Osteocyte (in vitro differentiated cells): ENCODE measurements at regions not wholly inside any gene's neighbourhood (a gene's known extent, or its start where the extent isn't known, plus 50 kb on each side); places are given as distances from the start of the nearest gene placed in this dataset.
"Not testable (repeated sequence)": the region's sequence is repeated elsewhere in the genome, so short reads cannot be mapped to it uniquely, and the experiment has no call there.

Source experiments
- DNase-seq: peaks from one replicate; pipeline ENCODE4 v3.0.0; 2021; ENCODE audit warnings: mixed read lengths; ENCODE audit not compliant: unreplicated experiment; ENCODE audit errors: extremely low spot score
- H3K27ac Mint-ChIP-seq: one replicate; pipeline ENCODE4 v1.8.0; 2021; ENCODE audit warnings: mild to moderate bottlenecking, mixed read lengths; ENCODE audit not compliant: unreplicated experiment
- H3K27me3 Mint-ChIP-seq: one replicate; pipeline ENCODE4 v1.8.0; 2021; ENCODE audit warnings: mixed read lengths; ENCODE audit not compliant: unreplicated experiment
- H3K36me3 Mint-ChIP-seq: one replicate; pipeline ENCODE4 v1.8.0; 2021; ENCODE audit warnings: mixed read lengths; ENCODE audit not compliant: unreplicated experiment
- H3K4me1 Mint-ChIP-seq: one replicate; pipeline ENCODE4 v1.8.0; 2021; ENCODE audit warnings: mixed read lengths; ENCODE audit not compliant: unreplicated experiment
- H3K4me3 Mint-ChIP-seq: one replicate; pipeline ENCODE4 v1.8.0; 2021; ENCODE audit warnings: mild to moderate bottlenecking, moderate library complexity, mixed read lengths; ENCODE audit not compliant: unreplicated experiment
- H3K9me3 Mint-ChIP-seq: one replicate; pipeline ENCODE4 v1.8.0; 2021; ENCODE audit warnings: mixed read lengths; ENCODE audit not compliant: unreplicated experiment
- TF ChIP-seq, protein P1 (sequence below): fragments of 200-600 bp; sonication (generic); IDR thresholded peaks from 2 replicates; pipeline ENCODE4 v1.5.0; 2021; ENCODE audit warnings: antibody characterized with exemption, mild to moderate bottlenecking, moderate library complexity

DNA sequence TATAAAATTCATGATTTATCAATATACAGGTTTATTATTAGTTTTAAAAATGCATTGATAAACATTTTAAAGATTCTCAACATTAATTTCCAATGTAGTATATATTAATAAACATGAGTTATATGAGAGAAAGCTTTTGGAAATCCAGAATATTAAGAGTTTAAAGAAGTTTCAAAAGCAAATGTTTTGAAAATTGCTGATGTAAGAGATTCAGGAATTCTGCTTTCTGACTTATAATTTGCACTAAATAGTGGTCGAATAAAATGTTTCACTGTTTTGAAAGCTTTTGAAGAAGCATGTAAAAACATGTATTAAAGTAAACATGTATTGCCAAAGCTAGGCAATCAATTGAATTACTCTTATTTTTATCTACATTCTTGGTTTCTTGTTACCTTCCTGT lies 151.2 kb upstream of the CXorf51B start:
- TF ChIP-seq, protein P1, sequence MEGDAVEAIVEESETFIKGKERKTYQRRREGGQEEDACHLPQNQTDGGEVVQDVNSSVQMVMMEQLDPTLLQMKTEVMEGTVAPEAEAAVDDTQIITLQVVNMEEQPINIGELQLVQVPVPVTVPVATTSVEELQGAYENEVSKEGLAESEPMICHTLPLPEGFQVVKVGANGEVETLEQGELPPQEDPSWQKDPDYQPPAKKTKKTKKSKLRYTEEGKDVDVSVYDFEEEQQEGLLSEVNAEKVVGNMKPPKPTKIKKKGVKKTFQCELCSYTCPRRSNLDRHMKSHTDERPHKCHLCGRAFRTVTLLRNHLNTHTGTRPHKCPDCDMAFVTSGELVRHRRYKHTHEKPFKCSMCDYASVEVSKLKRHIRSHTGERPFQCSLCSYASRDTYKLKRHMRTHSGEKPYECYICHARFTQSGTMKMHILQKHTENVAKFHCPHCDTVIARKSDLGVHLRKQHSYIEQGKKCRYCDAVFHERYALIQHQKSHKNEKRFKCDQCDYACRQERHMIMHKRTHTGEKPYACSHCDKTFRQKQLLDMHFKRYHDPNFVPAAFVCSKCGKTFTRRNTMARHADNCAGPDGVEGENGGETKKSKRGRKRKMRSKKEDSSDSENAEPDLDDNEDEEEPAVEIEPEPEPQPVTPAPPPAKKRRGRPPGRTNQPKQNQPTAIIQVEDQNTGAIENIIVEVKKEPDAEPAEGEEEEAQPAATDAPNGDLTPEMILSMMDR, result no peak
- DNase-seq, result no peak
- H3K9me3 Mint-ChIP-seq, result peaks cover 48% of the 10 kb centered on the region
- H3K36me3 Mint-ChIP-seq, result no peaks in the 10 kb centered on the region
- no peaks in the 10 kb centered on the region for H3K4me1 Mint-ChIP-seq
- H3K27me3 Mint-ChIP-seq, result no peaks in the 10 kb centered on the region
- no peak overlapping the region for H3K27ac Mint-ChIP-seq
- no peak overlapping the region for H3K4me3 Mint-ChIP-seq

DNA sequence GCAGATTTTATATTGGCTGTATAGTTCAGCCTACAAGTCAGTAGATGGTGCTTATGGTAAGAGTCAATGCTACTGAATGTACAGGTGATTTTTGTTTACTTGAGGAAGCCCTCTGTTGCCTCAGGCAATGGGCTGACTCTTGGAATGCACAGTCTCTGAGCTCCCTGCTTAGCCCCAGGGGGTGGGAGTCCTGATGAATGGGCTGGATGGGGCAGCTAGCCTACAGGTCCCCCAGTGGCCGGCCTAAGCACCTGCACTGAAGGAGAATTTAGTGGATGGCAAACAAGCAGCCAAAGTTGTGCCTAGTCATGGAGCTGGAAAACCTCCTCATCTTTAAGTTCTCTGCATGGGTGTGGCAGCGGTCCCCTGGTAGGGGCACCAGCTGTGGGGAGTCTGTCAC lies 101.8 kb upstream of the CXorf51B start:
- H3K36me3 Mint-ChIP-seq, result no peaks in the 10 kb centered on the region
- H3K4me1 Mint-ChIP-seq, result no peaks in the 10 kb centered on the region
- no peak overlapping the region for H3K27ac Mint-ChIP-seq
- no peak overlapping the region for H3K4me3 Mint-ChIP-seq
- TF ChIP-seq, protein P1, result no peak
- H3K9me3 Mint-ChIP-seq, result peaks cover 42% of the 10 kb centered on the region
- DNase-seq, result no peak
- H3K27me3 Mint-ChIP-seq, result no peaks in the 10 kb centered on the region

DNA sequence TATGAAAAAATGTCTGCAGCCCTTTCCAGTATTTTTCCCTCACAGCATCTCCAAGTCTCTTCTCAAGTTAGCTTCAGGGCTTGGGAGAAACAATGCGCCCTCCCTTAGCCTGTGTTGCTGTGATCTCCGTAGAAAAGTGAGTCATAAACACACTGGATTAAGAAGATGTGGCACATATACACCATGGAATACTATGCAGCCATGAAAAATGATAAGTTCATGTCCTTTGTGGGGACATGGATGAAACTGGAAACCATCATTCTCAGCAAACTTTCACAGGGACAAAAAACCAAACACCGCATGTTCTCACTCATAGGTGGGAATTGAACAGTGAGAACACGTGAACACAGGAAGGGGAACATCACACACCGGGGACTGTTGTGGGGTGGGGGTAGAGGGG lies 100.7 kb upstream of the CXorf51B start:
- H3K4me3 Mint-ChIP-seq, H3K36me3 Mint-ChIP-seq: not testable (repeated sequence)
- H3K9me3 Mint-ChIP-seq, result peaks cover 37% of the 10 kb centered on the region

DNA sequence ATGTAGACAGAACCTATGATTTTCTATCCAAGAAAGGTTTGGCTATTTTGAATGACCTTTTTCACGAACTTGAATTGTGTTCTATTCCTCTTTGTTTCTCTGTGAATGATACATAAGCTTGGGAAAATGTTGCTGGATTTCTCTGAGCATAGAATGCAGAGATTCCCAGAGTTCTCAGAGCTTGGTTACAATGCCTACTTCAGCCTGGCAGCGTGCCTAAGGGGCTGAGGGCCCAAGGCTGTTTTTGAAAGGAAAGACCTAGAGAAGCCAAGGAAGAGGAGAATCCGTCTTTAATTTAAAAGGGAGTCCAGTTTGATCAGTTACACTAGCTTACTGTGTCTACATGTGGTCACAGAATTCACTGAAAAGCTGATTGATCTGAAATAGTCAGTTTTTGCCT lies 55.3 kb upstream of the CXorf51B start:
- TF ChIP-seq, protein P1, result no peak
- Mint-ChIP-seq H3K4me3 (no peak overlapping the region), H3K36me3 (no peaks in the 10 kb centered on the region), H3K9me3 (peaks cover 52% of the 10 kb centered on the region), H3K27ac (no peak overlapping the region), H3K4me1 (no peaks in the 10 kb centered on the region), H3K27me3 (no peaks in the 10 kb centered on the region)
- no peak for DNase-seq

More for the DNA sequence above, 100.7 kb upstream of the CXorf51B start:
- DNase-seq, H3K27ac Mint-ChIP-seq, H3K27me3 Mint-ChIP-seq, H3K4me1 Mint-ChIP-seq: not testable (repeated sequence)

DNA sequence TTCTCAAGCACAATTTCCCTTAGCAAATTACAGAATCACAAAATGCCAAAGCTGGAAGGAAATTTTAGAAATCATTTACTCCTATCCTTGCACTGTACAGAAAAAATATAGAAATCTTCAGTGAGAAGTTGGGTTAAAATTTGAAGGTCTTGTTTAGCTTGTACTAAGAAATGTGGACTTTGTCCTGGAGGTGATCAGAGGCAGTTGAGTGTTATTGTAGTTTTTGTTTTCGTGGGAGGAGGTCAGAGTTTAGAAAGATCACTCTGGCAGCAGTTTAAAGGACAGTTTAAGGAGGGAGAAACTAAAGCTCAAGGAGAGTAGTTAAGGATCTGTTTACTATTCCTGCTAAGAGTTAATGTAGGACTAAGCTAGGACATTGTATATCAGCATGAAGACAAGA lies 54.4 kb upstream of the CXorf51B start:
- H3K4me3 Mint-ChIP-seq, result no peak overlapping the region
- H3K27me3 Mint-ChIP-seq, result no peaks in the 10 kb centered on the region
- no peak for DNase-seq
- no peaks in the 10 kb centered on the region for H3K4me1 Mint-ChIP-seq
- no peaks in the 10 kb centered on the region for H3K36me3 Mint-ChIP-seq
- peaks cover 49% of the 10 kb centered on the region for H3K9me3 Mint-ChIP-seq
- TF ChIP-seq, protein P1, result no peak
- H3K27ac Mint-ChIP-seq, result no peak overlapping the region
